HG03571 (cell line): ENCODE measurements at regions not wholly inside any gene's neighbourhood (a gene's known extent, or its start where the extent isn't known, plus 50 kb on each side); places are given as distances from the start of the nearest gene placed in this dataset.

Source experiments
- ATAC-seq: cut with Tn5 transposase; IDR thresholded peaks from one replicate; pipeline ENCODE4 v1.9.1; 2021; ENCODE audit not compliant: unreplicated experiment

GRCh38 chr13:72458701-72459100 lies 268.7 kb downstream of the MZT1 start:
- no peak for ATAC-seq

- no peak for ATAC-seq
Observed at GRCh38 chr13:72457151-72457550, 270.3 kb downstream of the MZT1 start.

GRCh38 chr13:72456486-72456885 lies 270.9 kb downstream of the MZT1 start:
- no peak for ATAC-seq

DNA sequence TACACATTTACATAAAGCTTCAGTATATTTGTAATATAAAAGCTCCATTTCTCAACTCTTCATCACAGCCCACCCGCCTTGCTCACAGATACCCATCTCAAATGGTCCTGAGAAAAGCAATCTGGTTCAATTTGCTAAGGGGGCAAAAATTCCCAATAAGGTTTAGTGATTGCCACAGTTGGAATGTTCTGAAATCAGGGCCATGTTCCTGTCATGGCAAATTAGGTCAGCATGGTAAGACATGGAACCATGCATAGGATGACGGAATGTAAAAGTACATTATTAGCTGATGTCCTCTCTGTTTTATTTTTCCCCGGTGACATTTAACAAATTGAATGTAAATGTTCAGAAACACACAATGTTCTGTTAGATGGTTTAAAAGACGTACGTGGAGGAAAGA lies 274.3 kb downstream of the MZT1 start:
- no peak for ATAC-seq

GRCh38 chr13:72448082-72448481 lies 279.3 kb downstream of the MZT1 start:
- ATAC-seq = no peak

- no peak for ATAC-seq
Observed at GRCh38 chr13:72444999-72445398, 282.4 kb downstream of the MZT1 start.

- no peak for ATAC-seq
Observed at GRCh38 chr13:72437458-72437857, 290.0 kb downstream of the MZT1 start.

- no peak for ATAC-seq
Observed at GRCh38 chr13:72435251-72435650, 292.2 kb downstream of the MZT1 start.

- no peak for ATAC-seq
Observed at GRCh38 chr13:72431981-72432682, 295.3 kb downstream of the MZT1 start.

DNA sequence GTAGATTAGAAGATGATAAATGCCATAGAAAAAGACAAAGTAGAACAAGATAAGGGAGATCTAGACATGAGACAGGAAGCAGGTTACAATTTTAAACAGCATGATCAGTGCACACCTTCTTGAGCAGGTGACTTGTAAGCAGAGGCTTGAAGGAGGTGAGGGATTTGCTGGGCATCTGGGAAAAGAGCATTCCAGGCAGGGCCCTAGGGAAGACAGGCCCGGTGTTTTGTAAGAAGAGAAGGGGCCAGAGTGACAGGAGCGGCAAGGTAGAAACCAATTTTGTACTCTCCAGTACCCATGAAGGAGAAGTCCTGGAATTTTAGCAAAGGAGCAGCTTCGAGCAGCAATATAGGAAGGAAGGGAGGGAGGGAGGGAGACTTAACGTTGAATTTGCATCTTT lies 296.5 kb downstream of the MZT1 start:
- ATAC-seq = no peak

DNA sequence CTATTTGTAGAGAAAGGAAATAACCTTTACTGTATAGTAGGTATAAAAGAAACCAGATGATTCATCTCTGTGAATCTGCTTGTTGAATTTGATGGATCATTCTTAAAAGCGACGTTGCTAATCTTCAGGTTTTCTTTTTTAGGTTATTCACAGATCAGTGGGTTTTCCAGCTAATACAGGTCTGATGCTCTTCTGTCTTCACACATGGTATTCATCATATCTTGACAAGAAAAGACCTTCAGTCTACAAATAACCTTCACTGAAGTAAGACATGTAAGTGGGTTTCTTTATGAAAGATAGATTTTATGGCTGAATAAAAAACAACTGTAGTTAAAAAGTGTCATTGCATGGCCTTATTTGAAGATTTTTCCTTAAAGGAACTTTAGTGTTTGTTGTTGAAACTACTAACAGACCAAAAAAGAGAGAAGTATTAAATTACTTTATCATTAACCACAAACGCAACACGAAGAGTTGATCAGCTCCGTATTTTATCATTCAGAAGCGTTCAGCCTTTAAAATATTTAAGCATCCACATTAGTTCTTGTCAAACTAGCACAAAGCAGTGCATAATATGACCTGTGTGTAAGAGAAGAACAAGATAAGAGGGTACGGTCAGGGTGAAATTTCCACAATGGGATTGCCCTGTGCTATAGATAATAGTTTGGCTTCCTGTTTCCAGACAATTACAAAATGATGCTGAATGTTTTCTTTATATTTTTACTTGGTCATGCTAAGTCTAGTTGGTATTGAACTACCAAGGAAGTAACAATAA lies 299.5 kb downstream of the MZT1 start:
- no peak for ATAC-seq

DNA sequence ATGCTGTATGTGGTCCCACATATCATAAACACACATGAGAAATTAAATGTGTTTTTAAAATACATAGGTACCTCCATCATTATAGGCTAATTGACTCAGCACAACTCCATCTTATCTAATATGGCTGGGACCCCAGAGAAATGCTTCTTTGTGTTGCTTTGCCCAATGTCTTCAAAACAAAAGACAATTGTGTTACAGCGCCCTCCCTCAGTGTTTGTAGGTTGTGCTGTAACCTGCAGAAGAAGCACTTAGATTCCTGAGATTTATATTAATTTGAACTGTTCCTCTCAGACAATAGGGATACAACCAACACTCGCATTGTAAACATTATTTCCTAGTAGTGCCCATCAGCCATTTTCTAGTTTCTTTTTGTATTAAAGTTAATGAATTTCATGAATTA lies 303.4 kb downstream of the MZT1 start:
- no peak for ATAC-seq

DNA sequence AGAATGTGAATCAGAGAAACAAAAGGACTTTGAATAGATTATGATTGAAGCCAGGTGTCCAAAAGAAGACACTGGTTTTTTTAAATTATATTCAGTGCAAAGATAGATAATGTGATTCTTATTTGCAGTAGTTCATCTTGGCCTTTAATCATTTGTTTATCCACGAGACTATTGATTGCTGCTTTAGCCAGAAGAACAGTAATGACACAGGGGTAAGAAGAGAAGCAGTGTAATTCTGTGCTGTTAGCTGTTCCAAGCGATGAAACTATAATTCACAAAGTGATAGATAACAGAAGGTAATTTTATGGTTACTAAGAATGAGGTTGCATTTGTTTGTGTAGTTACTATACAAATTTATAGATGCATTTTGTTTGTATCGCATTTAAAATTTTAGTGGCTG lies 311.6 kb downstream of the MZT1 start:
- no peak for ATAC-seq

DNA sequence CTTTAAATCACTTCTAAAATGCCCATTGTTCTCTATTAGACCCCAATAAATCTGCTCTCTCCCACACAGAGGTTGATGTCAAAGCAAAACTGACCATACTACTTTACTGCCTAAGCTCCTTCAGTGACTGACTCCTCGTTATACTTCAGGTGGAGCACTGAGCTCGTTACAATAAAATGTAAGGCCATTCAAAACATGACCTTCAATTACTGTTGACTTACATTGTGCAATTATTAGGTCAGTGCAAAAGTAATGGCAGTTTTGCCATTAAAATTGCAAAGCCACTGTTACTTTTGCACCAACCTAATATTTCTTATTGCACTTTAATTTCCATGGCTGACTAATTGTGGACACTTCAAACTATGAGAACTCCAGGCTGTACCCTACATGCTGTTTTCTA lies 314.9 kb downstream of the MZT1 start:
- no peak for ATAC-seq

- ATAC-seq = no peak
Observed at GRCh38 chr13:72405441-72405840, 322.0 kb downstream of the MZT1 start.

DNA sequence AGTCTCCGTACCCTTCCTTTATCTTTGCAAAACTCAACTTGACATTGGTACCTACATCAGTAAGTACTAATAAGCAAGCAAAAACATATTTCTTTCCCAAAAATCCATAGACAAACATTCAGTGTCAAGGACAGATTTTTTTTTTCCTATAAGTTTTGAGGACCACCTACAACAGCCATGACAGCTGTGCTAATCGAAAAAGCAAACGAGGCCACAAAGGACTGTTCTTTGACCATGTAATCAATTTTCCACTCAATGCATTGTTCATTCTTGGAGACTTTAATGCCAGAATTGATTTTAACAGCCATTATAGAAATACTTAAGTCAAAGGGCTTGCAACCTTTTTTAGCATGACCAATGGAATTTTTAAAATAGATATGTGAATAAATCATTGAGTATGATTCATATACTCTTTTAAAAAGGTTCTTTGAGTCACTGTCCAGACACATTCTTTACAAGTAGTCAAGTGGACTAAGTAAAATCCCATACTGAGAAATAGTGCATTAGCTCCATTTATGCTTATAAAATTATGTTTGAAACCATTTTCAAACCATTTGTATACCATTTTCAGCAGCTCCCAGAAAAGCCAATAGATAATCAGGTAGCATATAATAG lies 323.9 kb downstream of the MZT1 start:
- no peak for ATAC-seq

- no peak for ATAC-seq
Observed at GRCh38 chr13:72400856-72401255, 326.6 kb downstream of the MZT1 start.

DNA sequence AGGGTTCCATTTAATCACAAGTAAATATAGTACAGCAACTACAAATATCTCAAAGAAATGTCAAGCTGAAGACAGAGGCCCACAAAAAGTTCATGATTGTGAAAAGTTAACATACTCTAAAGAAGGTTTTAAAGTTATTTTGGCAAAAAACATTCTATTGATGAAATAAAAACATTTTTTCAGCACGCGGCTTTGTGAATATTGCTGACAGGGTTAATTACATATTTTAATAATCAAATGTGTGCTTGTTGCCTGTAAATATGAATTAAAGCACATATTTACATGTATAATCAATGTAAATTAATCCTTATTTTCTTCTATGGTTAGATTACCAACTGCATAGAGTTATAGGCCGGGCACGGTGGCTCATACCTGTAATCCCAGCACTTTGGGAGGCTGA lies 328.1 kb downstream of the MZT1 start:
- ATAC-seq = no peak

DNA sequence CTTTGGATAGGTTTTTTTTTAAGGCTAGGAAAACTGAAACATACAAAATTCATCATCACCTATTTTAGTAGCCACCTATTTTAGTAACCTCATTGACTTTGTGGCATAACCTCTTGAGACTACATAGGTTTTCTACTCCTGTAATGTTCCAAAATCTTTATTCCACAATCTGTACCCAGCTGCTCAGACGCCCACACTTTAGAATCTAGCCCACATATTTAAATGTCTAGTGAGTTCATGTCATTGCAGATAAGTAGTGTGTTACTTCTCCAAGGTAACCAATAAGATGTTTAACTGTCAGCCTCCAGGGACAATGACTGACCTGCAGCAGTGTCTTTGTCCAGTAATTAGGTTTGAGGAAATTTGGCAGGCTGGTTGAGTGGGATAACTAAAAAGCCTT lies 330.2 kb downstream of the MZT1 start:
- ATAC-seq = no peak

DNA sequence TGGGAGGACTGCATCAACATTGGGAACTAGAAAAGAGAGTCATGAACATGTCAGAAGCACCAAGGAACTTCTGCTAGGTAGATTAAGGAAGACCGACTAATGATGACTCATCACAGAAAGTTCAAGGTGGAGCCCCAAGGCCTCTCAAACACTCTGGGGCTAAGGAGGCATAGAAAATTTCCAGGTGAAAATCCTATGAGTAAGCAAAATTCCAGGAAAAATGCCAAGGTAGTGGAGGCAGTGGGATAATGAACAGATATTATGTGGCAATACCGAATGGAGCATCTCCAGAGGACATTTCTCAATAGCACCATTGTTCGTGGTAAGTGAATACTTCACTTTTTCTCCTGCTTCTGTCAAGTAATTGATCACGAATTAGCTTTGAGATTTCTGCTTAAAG lies 336.5 kb downstream of the MZT1 start:
- ATAC-seq = no peak

- ATAC-seq = no peak
Observed at GRCh38 chr13:72386138-72386684, 341.2 kb downstream of the MZT1 start.

DNA sequence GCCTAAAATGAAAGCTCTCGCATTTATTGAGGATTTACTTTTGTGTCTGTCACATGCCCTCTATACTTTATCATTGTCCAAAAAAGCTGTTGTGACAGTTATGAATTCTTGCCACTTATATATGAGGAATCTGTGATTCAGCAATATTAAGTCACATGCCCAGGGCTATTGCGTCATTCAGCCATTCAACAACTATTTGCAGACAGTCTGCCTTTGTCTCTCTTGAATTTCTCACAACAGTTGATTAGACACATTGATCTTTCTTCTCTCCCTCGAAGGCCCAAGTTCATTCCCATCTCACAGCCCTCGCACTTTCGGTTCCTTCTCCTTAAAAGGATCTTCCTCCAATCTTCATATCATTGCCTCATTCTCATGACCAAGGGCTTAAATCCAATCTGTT lies 342.6 kb downstream of the MZT1 start:
- no peak for ATAC-seq
